ENCODE measurements at regions not wholly inside any gene's neighbourhood (a gene's known extent, or its start where the extent isn't known, plus 50 kb on each side); places are given as distances from the start of the nearest gene placed in this dataset.

- TF ChIP-seq IRF9 (CRISPR knock-in tag; IDR thresholded peaks at IDR 0.05; ENCODE audit: borderline replicate concordance): no peak
- Histone ChIP-seq H2AFZ (ENCODE audit: low read length) (no peak overlapping the region), H3K4me1 (ENCODE audit: insufficient read depth, low read length) (no peaks in the 10 kb centered on the region), H3K27me3 (ENCODE audit: control insufficient read depth in 1 of 2, insufficient read depth in 2 of 2, low read length in 2 of 2) (no peaks in the 10 kb centered on the region), H3K9ac (ENCODE audit: insufficient read depth, low read depth, low read length) (no peak overlapping the region), H4K20me1 (ENCODE audit: insufficient read depth, low read length) (no peaks in the 10 kb centered on the region), H3K27ac (ENCODE audit: extremely low read length, insufficient read depth, low read length) (no peak overlapping the region), H3K4me3 (replicated peaks in 1 of 3; ENCODE audit: insufficient read depth in 1 of 3, low read depth in 2 of 3, low read length in 3 of 3) (no peak overlapping the region), H3K9me3 (ENCODE audit: low read length) (no peaks in the 10 kb centered on the region), H3K36me3 (replicated peaks in 1 of 2; ENCODE audit: control insufficient read depth in 1 of 2, insufficient read depth in 2 of 2, low read length in 2 of 2) (no peaks in the 10 kb centered on the region), H3K4me2 (ENCODE audit: low read depth, low read length) (no peak overlapping the region), H3K79me2 (ENCODE audit: insufficient read depth, low read length) (no peaks in the 10 kb centered on the region)
- ChIA-PET CTCF (ENCODE audit: low intra/inter-chr PET ratio, low total read pairs) (no interaction called here), POLR2A (no interaction called here)
- intact Hi-C loops (cut with micrococcal nuclease; ENCODE audit: unreplicated experiment) (no loop called here), in situ Hi-C loops (cut with HindIII; ENCODE audit: extremely low pct_ligation_motif_present, low pct_unique_long_range_greater_than_20kb) (no loop called here)
- FAIRE-seq (no peak), ATAC-seq (no peak), DNase-seq (ENCODE audit: low spot score) (no peak)
- no TSS peak for BruUV-seq (replicated peaks)
Observed at GRCh38 chr4:127501103-127501502, 131.7 kb upstream of the INTU start.

- H3K4me1 ChIP-seq (ENCODE audit: insufficient read depth, low read length): no peaks in the 10 kb centered on the region
- ChIA-PET CTCF (ENCODE audit: low intra/inter-chr PET ratio, low total read pairs) (no interaction called here), POLR2A (no interaction called here)
- no peaks in the 10 kb centered on the region for H3K9me3 ChIP-seq (ENCODE audit: low read length)
- H3K79me2 ChIP-seq (ENCODE audit: insufficient read depth, low read length): no peaks in the 10 kb centered on the region
- intact Hi-C loops (cut with micrococcal nuclease; ENCODE audit: unreplicated experiment): no loop called here
- BruUV-seq (replicated peaks): no TSS peak
- no peaks in the 10 kb centered on the region for H3K27me3 ChIP-seq (ENCODE audit: control insufficient read depth in 1 of 2, insufficient read depth in 2 of 2, low read length in 2 of 2)
- H3K4me2 ChIP-seq (ENCODE audit: low read depth, low read length): no peak overlapping the region
- no peak for ATAC-seq
- in situ Hi-C loops (cut with HindIII; ENCODE audit: extremely low pct_ligation_motif_present, low pct_unique_long_range_greater_than_20kb): no loop called here
- DNase-seq (ENCODE audit: low spot score): no peak
- H4K20me1 ChIP-seq (ENCODE audit: insufficient read depth, low read length): no peaks in the 10 kb centered on the region
- no peak overlapping the region for H3K27ac ChIP-seq (ENCODE audit: extremely low read length, insufficient read depth, low read length)
- H3K36me3 ChIP-seq (replicated peaks in 1 of 2; ENCODE audit: control insufficient read depth in 1 of 2, insufficient read depth in 2 of 2, low read length in 2 of 2): no peaks in the 10 kb centered on the region
- 2% methylated on average over 2 of the region's 2 CpGs for WGBS (ENCODE audit: low lambda C conversion rate)
- no peak overlapping the region for H3K4me3 ChIP-seq (replicated peaks in 1 of 3; ENCODE audit: insufficient read depth in 1 of 3, low read depth in 2 of 3, low read length in 3 of 3)
- H2AFZ ChIP-seq (ENCODE audit: low read length): no peak overlapping the region
- no peak for FAIRE-seq
- TF ChIP-seq AFF4 (CRISPR knock-in tag; IDR thresholded peaks at IDR 0.05): no peak
- no peak for TF ChIP-seq NCOA2 (CRISPR knock-in tag; IDR thresholded peaks at IDR 0.05)
- TF ChIP-seq GMEB2 (CRISPR knock-in tag; IDR thresholded peaks at IDR 0.05; ENCODE audit: low read depth): no peak
- no peak for TF ChIP-seq ZNF879 (CRISPR knock-in tag; IDR thresholded peaks at IDR 0.05)
- no peak for TF ChIP-seq MXD4 (CRISPR knock-in tag; IDR thresholded peaks at IDR 0.05)
- TF ChIP-seq ZBTB1 (CRISPR knock-in tag; IDR thresholded peaks at IDR 0.05; ENCODE audit: borderline replicate concordance): no peak
- TF ChIP-seq ZNF720 (CRISPR knock-in tag; IDR thresholded peaks at IDR 0.05): no peak
- no peak for TF ChIP-seq CSRNP1 (CRISPR knock-in tag; IDR thresholded peaks at IDR 0.05)
- no peak for TF ChIP-seq BCL3 (CRISPR knock-in tag; IDR thresholded peaks at IDR 0.05)
- H3K9ac ChIP-seq (ENCODE audit: insufficient read depth, low read depth, low read length): no peak overlapping the region
Observed at GRCh38 chr4:127503111-127503510, 129.6 kb upstream of the INTU start.
